B cell (primary cell): ENCODE measurements at regions not wholly inside any gene's neighbourhood (a gene's known extent, or its start where the extent isn't known, plus 50 kb on each side); places are given as distances from the start of the nearest gene placed in this dataset.

Experiments used
- ATAC-seq: fragments of 200-7000 bp; cut with Tn5 transposase; one replicate; pipeline ENCODE4 v1.10.0; 2021; ENCODE audit warnings: low read depth, mild to moderate bottlenecking, moderate number of reproducible peaks, moderate library complexity
- CTCF ChIA-PET: fragments of 350-600 bp; sonication (Branson Sonifier 250); formaldehyde crosslinking; loops from one replicate; lab custom pipeline; 2021; ENCODE audit warnings: antibody characterized with exemption, inconsistent platforms; lab: Charles Lee
- POLR2A ChIA-PET: fragments of 350-600 bp; sonication (Branson Sonifier 250); formaldehyde crosslinking; loops from one replicate; lab custom pipeline; 2021; ENCODE audit warnings: antibody characterized with exemption; lab: Charles Lee
- DNase-seq: peaks from one replicate; pipeline ENCODE4 v3.0.0; 2013
- H2AFZ ChIP-seq: 2 replicates; pipeline ENCODE4 v1.6.1; 2012; ENCODE audit warnings: mild to moderate bottlenecking, low read depth, low read length; ENCODE audit not compliant: insufficient read depth, poor library complexity, severe bottlenecking
- H3K27ac ChIP-seq, 2 donors: 1 replicate in 1 of 2; 2 replicates in 1 of 2; pipeline ENCODE4 v1.5.1; 2012 to 2013; ENCODE audit warnings: low read length in 2 of 2, mild to moderate bottlenecking in 2 of 2, moderate library complexity in 1 of 2
- H3K27me3 ChIP-seq, 4 experiments: fragments of 200-600 bp in 1 of 4; sonication (generic) in 1 of 4; replicated peaks in 1 of 4; 1 replicate in 2 of 4; 2 replicates in 2 of 4; pipeline versions ENCODE4 v1.6.1 to v1.7.0; 2013 to 2016; ENCODE audit warnings: low read length in 3 of 4, mild to moderate bottlenecking in 2 of 4, mixed read lengths in 1 of 4, moderate library complexity in 1 of 4; ENCODE audit not compliant: insufficient read depth in 4 of 4, control insufficient read depth in 3 of 4; ENCODE audit errors: control extremely low read depth in 1 of 4
- H3K36me3 ChIP-seq, 2 experiments: replicated peaks in 1 of 2; 1 replicate in 1 of 2; 2 replicates in 1 of 2; pipeline versions ENCODE4 v1.6.1 to v1.7.1; 2013; ENCODE audit warnings: low read length in 1 of 2; ENCODE audit not compliant: insufficient read depth in 2 of 2, control insufficient read depth in 1 of 2; ENCODE audit errors: control extremely low read depth in 1 of 2, extremely low read depth in 1 of 2
- H3K4me1 ChIP-seq, 2 donors: fragments of 200-600 bp in 1 of 2; sonication (generic) in 1 of 2; 1 replicate in 1 of 2; 2 replicates in 1 of 2; pipeline versions ENCODE4 v1.5.1 to v1.6.1; 2013 to 2017; ENCODE audit warnings: low read length in 2 of 2; ENCODE audit not compliant: control insufficient read depth in 2 of 2, insufficient read depth in 2 of 2
- H3K4me2 ChIP-seq: replicated peaks from 2 replicates; pipeline ENCODE3; 2012; ENCODE audit warnings: mild to moderate bottlenecking, low read depth, low read length; ENCODE audit not compliant: poor library complexity, severe bottlenecking
- H3K4me3 ChIP-seq, 5 experiments: fragments of 200-600 bp in 1 of 5; sonication (generic) in 1 of 5; 1 replicate in 3 of 5; 2 replicates in 2 of 5; pipeline versions ENCODE4 v1.5.1 to v1.7.0; 2011 to 2016; ENCODE audit warnings: low read length in 4 of 5, mild to moderate bottlenecking in 4 of 5, low read depth in 2 of 5, control low read depth in 1 of 5, moderate library complexity in 1 of 5; ENCODE audit not compliant: insufficient read depth in 1 of 5; ENCODE audit errors: control extremely low read depth in 1 of 5, extremely low read depth in 1 of 5
- H3K79me2 ChIP-seq: fragments of 200-600 bp; sonication (generic); one replicate; pipeline ENCODE4 v1.6.0; 2016; ENCODE audit warnings: low read length; ENCODE audit not compliant: control insufficient read depth, insufficient read depth
- H3K9ac ChIP-seq: fragments of 200-600 bp; sonication (generic); 2 replicates; pipeline ENCODE4 v1.6.1; 2017; ENCODE audit warnings: mild to moderate bottlenecking, low read length, moderate library complexity
- H3K9me3 ChIP-seq, 3 donors: one replicate each; pipeline versions ENCODE4 v1.6.1 to v1.7.1; 2013; ENCODE audit warnings: low read length in 2 of 3; ENCODE audit not compliant: control insufficient read depth in 2 of 3, insufficient read depth in 1 of 3; ENCODE audit errors: control extremely low read depth in 1 of 3
- H4K20me1 ChIP-seq: 2 replicates; pipeline ENCODE4 v1.6.0; 2012; ENCODE audit warnings: mild to moderate bottlenecking, low read length; ENCODE audit not compliant: insufficient read depth, control insufficient read depth, poor library complexity, severe bottlenecking
- H3K27ac Mint-ChIP-seq: one replicate; pipeline ENCODE4 v1.8.0; 2021; ENCODE audit warnings: mixed read lengths
- H3K27me3 Mint-ChIP-seq: one replicate; pipeline ENCODE4 v1.8.0; 2021; ENCODE audit warnings: mixed read lengths
- H3K4me1 Mint-ChIP-seq: one replicate; pipeline ENCODE4 v1.8.0; 2021; ENCODE audit warnings: mixed read lengths
- H3K4me3 Mint-ChIP-seq: one replicate; pipeline ENCODE4 v1.8.0; 2021; ENCODE audit warnings: mixed read lengths
- H3K9me3 Mint-ChIP-seq: one replicate; pipeline ENCODE4 v1.8.0; 2022; ENCODE audit warnings: mixed read lengths; ENCODE audit not compliant: insufficient read depth
- CTCF ChIP-seq: fragments of 200-600 bp; IDR thresholded peaks from one replicate; pipeline ENCODE4 v1.8.0; 2022; ENCODE audit warnings: antibody characterized with exemption, mild to moderate bottlenecking
- EZH2 ChIP-seq: IDR thresholded peaks from 2 replicates; pipeline ENCODE4 v1.6.1; 2012; ENCODE audit warnings: borderline replicate concordance, low read depth, mild to moderate bottlenecking, moderate library complexity, low read length; ENCODE audit not compliant: insufficient read depth, poor library complexity, severe bottlenecking
- intact Hi-C: fragments of 100-400 bp; cut with micrococcal nuclease; formaldehyde crosslinking; loops from one replicate; pipeline ENCODE4 v1.10.0; 2022

- Histone ChIP-seq H3K79me2 (no peaks in the 10 kb centered on the region), H3K9me3 (peaks cover 0 to 6% (median 0%) of the 10 kb centered on the region in 3 donors), H3K4me1 (no peaks in the 10 kb centered on the region), H4K20me1 (no peaks in the 10 kb centered on the region), H3K4me2 (no peak overlapping the region), H3K9ac (no peak overlapping the region), H3K36me3 (no peaks in the 10 kb centered on the region), H3K27ac (no peak overlapping the region), H3K4me3 (no peak overlapping the region), H3K27me3 (no peaks in the 10 kb centered on the region), H2AFZ (no peak overlapping the region)
- no peaks in the 10 kb centered on the region for H3K9me3 Mint-ChIP-seq
- no peak overlapping the region for H3K4me3 Mint-ChIP-seq
- ChIA-PET POLR2A (no interaction called here), CTCF (no interaction called here)
- H3K27me3 Mint-ChIP-seq, result no peaks in the 10 kb centered on the region
- TF ChIP-seq EZH2 (no peak), CTCF (no peak)
- DNase-seq, result no peak
- ATAC-seq, result no peak
- no peak overlapping the region for H3K27ac Mint-ChIP-seq
- intact Hi-C loops, result no loop called here
- no peaks in the 10 kb centered on the region for H3K4me1 Mint-ChIP-seq
Measured at GRCh38 chr3:98999675-99000074, 98.2 kb upstream of the DCBLD2 start.

- Histone ChIP-seq H3K9me3 (peaks cover 0 to 2% (median 0%) of the 10 kb centered on the region in 3 donors), H4K20me1 (no peaks in the 10 kb centered on the region), H3K4me3 (no peak overlapping the region), H3K4me2 (no peak overlapping the region), H3K9ac (no peak overlapping the region), H2AFZ (no peak overlapping the region), H3K4me1 (no peaks in the 10 kb centered on the region), H3K27ac (no peak overlapping the region), H3K27me3 (no peaks in the 10 kb centered on the region), H3K36me3 (no peaks in the 10 kb centered on the region), H3K79me2 (no peaks in the 10 kb centered on the region)
- ChIA-PET CTCF (no interaction called here), POLR2A (no interaction called here)
- no peaks in the 10 kb centered on the region for H3K4me1 Mint-ChIP-seq
- H3K27ac Mint-ChIP-seq, result no peak overlapping the region
- ATAC-seq, result no peak
- no peak overlapping the region for H3K4me3 Mint-ChIP-seq
- H3K9me3 Mint-ChIP-seq, result no peaks in the 10 kb centered on the region
- DNase-seq, result no peak
- TF ChIP-seq CTCF (no peak), EZH2 (no peak)
- intact Hi-C loops, result loop anchor here (1.0 kb wide), 1 partner anchor 177 kb away; no protein-coding TSS in a partner anchor
- H3K27me3 Mint-ChIP-seq, result no peaks in the 10 kb centered on the region
Measured at GRCh38 chr3:98994128-98994762, 92.8 kb upstream of the DCBLD2 start.
